ENCODE measurements at regions not wholly inside any gene's neighbourhood (a gene's known extent, or its start where the extent isn't known, plus 50 kb on each side); places are given as distances from the start of the nearest gene placed in this dataset.

DNA sequence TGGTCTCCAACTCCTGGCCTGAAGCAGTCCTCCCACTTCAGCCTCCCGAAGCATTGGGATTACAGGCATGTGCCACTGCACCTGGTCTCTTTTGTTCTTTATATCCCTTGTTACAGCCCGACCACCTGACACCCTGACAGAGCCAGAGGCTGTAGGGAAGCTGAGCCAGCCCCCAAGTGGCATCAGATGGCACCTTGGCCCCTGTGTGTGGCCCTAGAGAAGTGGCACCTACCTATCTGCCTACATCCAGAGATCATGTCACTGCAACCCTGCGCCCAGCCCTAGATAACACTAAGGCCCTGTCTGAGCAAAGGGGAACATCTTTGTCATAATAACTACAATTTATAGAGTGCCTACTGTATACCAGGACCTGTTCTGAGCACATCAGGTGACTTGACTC lies 235.0 kb downstream of the AACS start:
- no peak for DNase-seq (ENCODE audit: low spot score)
- ChIA-PET CTCF (interaction anchor here (1.2 kb wide), 1 partner anchor 31 kb away, joined by 9 read pairs; no protein-coding TSS in a partner anchor), POLR2A (ENCODE audit: low non-redundant PET) (no interaction called here)
- TF ChIP-seq, protein P1, sequence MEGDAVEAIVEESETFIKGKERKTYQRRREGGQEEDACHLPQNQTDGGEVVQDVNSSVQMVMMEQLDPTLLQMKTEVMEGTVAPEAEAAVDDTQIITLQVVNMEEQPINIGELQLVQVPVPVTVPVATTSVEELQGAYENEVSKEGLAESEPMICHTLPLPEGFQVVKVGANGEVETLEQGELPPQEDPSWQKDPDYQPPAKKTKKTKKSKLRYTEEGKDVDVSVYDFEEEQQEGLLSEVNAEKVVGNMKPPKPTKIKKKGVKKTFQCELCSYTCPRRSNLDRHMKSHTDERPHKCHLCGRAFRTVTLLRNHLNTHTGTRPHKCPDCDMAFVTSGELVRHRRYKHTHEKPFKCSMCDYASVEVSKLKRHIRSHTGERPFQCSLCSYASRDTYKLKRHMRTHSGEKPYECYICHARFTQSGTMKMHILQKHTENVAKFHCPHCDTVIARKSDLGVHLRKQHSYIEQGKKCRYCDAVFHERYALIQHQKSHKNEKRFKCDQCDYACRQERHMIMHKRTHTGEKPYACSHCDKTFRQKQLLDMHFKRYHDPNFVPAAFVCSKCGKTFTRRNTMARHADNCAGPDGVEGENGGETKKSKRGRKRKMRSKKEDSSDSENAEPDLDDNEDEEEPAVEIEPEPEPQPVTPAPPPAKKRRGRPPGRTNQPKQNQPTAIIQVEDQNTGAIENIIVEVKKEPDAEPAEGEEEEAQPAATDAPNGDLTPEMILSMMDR (conservative IDR thresholded peaks at IDR 0.05; ENCODE audit: low read depth) = no peak
- no peak overlapping the region for H3K27ac ChIP-seq

DNA sequence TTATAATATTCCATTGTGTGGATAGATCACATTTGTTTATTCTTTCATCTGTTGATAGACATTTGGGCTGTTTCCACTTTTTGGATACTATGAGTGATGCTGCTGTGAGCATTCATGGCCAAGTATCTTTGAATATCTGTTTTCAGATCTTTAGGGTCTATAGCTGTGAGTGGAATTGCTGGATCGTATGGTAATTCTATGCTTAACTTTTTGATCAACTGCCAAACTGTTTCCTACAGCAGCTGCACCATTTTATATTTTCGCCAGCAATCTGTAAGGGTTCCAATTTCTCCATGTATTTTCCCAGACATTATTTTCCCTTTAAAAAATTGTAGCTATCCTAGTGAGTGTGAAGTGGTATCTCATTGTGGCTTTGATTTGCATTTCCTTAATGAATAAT lies 238.1 kb downstream of the AACS start:
- DNase-seq (ENCODE audit: low spot score) = no peak
- ChIA-PET CTCF (interaction anchor here (0.7 kb wide), 1 partner anchor 67 kb away, joined by 3 read pairs; no protein-coding TSS in a partner anchor), POLR2A (ENCODE audit: low non-redundant PET) (no interaction called here)
- TF ChIP-seq, protein P1 (conservative IDR thresholded peaks at IDR 0.05; ENCODE audit: low read depth) = no peak
- H3K27ac ChIP-seq = no peak overlapping the region

DNA sequence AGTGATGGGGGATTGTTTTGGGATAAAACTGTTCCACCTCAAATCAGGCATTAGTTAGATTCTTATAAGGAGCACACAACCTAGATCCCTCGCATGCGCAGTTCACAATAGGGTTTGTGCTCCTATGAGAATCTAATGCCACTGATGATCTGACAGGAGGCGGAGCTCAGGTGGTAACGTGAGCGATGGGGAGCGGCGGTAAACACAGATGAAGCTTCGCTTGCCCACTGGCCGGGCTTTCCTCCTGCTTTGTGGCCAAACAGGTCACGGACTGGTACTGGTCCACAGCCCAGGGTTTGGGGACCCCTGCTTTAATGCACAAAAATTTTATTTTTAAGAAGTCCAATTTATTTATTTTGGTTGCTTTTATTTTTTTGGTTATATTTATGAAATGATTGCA lies 238.8 kb downstream of the AACS start:
- CTCF ChIA-PET = interaction anchor here (0.7 kb wide), 1 partner anchor 68 kb away, joined by 3 read pairs; no protein-coding TSS in a partner anchor
- TF ChIP-seq, protein P1 (conservative IDR thresholded peaks at IDR 0.05; ENCODE audit: low read depth) = no peak
- no peak overlapping the region for H3K27ac ChIP-seq
- POLR2A ChIA-PET (ENCODE audit: low non-redundant PET) = no interaction called here
- DNase-seq (ENCODE audit: low spot score) = no peak

DNA sequence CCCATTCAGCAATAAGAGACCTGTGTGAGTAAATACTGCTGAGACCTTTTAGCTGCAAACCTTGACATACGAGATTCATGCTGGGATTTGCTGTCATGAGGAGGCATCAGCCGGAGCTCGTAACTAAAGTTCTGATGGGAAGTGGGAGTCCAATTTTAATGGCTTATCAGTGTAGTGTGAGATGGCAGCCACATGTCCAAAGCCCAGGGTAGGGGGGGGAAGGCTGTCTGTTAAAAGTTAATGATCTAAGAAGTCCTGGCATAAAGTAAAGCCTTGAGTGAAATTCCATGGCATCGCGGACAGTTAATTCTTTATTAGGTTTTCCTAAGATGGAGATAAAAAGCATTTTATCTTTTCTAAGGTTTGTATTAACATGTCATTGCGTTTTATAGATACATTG lies 240.0 kb downstream of the AACS start:
- DNase-seq (ENCODE audit: low spot score) = no peak
- TF ChIP-seq, protein P1 (conservative IDR thresholded peaks at IDR 0.05; ENCODE audit: low read depth) = no peak
- no peak overlapping the region for H3K27ac ChIP-seq
- ChIA-PET POLR2A (ENCODE audit: low non-redundant PET) (no interaction called here), CTCF (interaction anchor here (0.6 to 1.0 kb wide), 2 partner anchors 26 to 78 kb away, joined by 4 read pairs; no protein-coding TSS in a partner anchor)

DNA sequence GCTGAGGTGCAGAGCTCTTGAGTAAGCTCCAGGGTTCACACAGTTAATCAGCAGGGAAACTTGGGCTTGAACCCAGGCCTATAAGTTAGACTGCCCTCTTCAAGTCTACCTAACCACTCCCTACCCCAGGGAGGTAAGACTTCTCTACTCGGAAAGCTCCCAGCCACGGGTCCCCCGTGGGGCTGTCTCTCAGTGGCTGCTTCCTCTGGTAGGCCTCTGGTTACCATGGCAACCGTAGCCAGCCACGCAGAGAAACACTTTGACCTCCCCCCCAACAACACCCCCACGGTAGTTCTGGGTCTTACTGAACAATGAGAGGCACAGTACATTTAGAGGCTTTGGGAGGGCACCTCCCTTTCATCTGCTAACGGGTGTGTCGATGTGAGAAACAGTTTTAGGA lies 245.2 kb downstream of the AACS start:
- no peak for DNase-seq (ENCODE audit: low spot score)
- ChIA-PET CTCF (no interaction called here), POLR2A (ENCODE audit: low non-redundant PET) (no interaction called here)
- TF ChIP-seq, protein P1 (conservative IDR thresholded peaks at IDR 0.05; ENCODE audit: low read depth) = no peak
- H3K27ac ChIP-seq = no peak overlapping the region

DNA sequence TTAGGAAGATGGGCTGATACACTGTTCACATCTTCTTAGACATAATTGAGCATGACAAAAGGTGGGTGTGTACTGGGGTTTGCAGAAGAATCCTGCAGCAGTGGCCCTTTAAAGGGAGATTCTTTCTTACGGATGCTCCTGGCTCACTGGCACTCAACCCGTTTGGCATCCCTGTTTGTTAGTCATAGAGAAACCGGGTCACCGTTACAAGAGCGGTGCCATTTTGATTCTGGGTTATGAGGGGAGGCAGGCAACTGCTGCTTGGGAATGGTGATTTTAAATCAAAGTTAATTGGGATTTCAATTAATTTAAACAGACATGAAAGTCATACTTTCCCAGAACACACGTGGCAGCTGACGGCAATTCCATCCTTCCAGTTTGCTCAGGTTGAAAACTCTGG lies 245.8 kb downstream of the AACS start:
- ChIA-PET POLR2A (ENCODE audit: low non-redundant PET) (no interaction called here), CTCF (no interaction called here)
- no peak overlapping the region for H3K27ac ChIP-seq
- TF ChIP-seq, protein P1 (conservative IDR thresholded peaks at IDR 0.05; ENCODE audit: low read depth) = no peak
- DNase-seq (ENCODE audit: low spot score) = no peak

DNA sequence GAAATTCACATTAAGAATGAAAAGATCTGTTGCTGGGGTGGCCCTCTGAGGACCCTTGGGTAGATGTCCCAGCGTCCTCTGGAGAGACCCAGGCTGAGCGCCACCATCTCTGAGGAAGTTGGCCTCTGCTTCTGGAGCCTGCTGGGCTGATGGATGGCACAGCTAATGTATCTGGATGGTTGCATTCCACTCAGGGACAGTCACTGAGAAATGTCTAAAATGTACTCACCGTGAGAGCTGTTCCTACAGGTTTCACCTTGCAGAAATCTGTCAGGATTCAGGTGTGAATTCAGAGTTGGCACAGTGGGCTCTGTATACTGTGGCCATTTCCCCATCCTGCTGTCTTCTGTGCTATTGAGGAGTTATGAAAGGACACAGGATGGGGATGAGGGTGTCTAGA lies 247.2 kb downstream of the AACS start:
- no peak overlapping the region for H3K27ac ChIP-seq
- ChIA-PET POLR2A (ENCODE audit: low non-redundant PET) (no interaction called here), CTCF (no interaction called here)
- DNase-seq (ENCODE audit: low spot score) = no peak
- TF ChIP-seq, protein P1 (conservative IDR thresholded peaks at IDR 0.05; ENCODE audit: low read depth) = no peak

All from RWPE1 (cell line).